NT2/D1 (cell line): ENCODE measurements at regions not wholly inside any gene's neighbourhood (a gene's known extent, or its start where the extent isn't known, plus 50 kb on each side); places are given as distances from the start of the nearest gene placed in this dataset.

Experiments used
- DNase-seq: peaks from one replicate; pipeline ENCODE4 v3.0.0-alpha.2; 2011; ENCODE audit warnings: low read depth, low spot score
- H3K27me3 ChIP-seq: 2 replicates; pipeline ENCODE4 v1.6.0; 2011; ENCODE audit warnings: mild to moderate bottlenecking; ENCODE audit not compliant: insufficient read length, insufficient read depth
- H3K36me3 ChIP-seq: 2 replicates; pipeline ENCODE4 v1.6.1; 2011; ENCODE audit warnings: mild to moderate bottlenecking, low read length, mixed read lengths; ENCODE audit not compliant: insufficient read depth, insufficient read length
- H3K4me1 ChIP-seq: 2 replicates; pipeline ENCODE4 v1.5.1; 2011; ENCODE audit not compliant: insufficient read depth, insufficient read length
- H3K4me3 ChIP-seq: 2 replicates; pipeline ENCODE4 v1.5.1; 2011; ENCODE audit warnings: low read depth; ENCODE audit not compliant: insufficient read length
- H3K9ac ChIP-seq: 2 replicates; pipeline ENCODE4 v1.6.0; 2011; ENCODE audit warnings: low read depth; ENCODE audit not compliant: insufficient read length
- H3K9me3 ChIP-seq: 2 replicates; pipeline ENCODE4 v1.5.1; 2011; ENCODE audit warnings: mild to moderate bottlenecking, low read length; ENCODE audit not compliant: insufficient read depth
- SUZ12 ChIP-seq: IDR thresholded peaks from 2 replicates; pipeline ENCODE4 v1.6.1; 2011; ENCODE audit not compliant: insufficient read length, insufficient read depth; ENCODE audit errors: extremely low read depth
- YY1 ChIP-seq: IDR thresholded peaks from 2 replicates; pipeline ENCODE4 v1.6.1; 2011; ENCODE audit not compliant: insufficient read length, insufficient read depth
- ZNF274 ChIP-seq: IDR thresholded peaks from 2 replicates; pipeline ENCODE4 v1.6.1; 2011; ENCODE audit warnings: mild to moderate bottlenecking, low read depth, low read length

DNA sequence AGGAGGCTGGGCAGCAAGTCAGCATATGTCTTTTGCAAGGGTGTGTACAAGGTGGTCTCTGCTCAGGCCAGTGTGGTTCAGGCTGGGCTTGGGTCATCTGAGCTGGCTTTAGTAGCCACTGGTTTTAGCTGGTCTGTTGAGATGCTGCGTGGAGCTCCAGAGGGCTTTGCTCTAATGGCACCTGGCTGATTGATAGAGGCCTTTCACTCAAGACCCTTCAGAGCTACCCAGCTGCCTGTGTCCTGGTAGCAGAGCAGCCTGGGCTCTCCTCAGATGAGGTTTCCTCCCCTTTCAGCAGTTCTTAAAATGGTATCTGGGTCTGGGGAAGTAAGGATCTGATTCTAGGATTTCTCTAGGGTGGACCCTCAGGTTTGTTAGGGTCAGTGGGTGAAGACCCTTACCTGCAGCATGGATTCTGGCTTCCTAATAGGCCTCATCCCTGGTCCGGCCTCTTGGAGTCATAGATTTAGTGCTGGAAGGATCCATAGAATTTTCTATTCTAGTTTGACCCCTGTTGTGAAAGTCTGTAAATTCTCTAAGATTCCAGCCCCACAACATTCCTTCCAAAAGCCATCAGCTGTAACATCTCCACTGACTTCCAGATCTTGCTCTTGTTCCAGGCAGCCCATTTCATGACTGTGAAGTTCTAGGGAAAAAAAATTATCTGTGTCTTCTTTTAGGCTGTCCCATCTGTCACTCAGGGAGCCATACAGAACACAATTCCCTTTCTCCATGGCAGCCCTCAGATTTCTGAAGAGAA, 190.2 kb upstream of the ZBED5 start:
- TF ChIP-seq SUZ12: no peak
- no peak for TF ChIP-seq YY1
- no peak for TF ChIP-seq ZNF274
- Histone ChIP-seq H3K27me3 (no peaks in the 10 kb centered on the region), H3K9ac (no peak overlapping the region), H3K36me3 (no peaks in the 10 kb centered on the region), H3K9me3 (no peaks in the 10 kb centered on the region), H3K4me3 (no peak overlapping the region), H3K4me1 (no peaks in the 10 kb centered on the region)
- DNase-seq: no peak

DNA sequence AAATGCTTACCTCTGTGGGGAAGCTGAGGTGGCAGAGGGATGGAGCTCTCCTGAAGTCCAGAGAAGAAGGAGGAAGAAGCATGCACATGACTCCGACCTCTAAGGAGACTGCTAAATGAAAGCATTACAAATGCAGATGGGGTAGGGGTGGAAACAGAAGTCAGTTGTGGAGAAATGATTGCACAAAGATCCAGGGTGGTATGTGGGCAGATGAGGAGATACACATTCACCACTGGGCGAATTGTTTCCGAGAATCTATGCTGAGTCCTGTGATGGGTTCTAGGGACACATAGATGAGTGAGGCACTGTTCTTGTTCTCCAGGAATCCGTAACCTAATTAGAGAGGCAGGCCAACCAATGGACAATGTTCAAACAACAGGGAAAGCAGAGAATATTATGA, 188.9 kb upstream of the ZBED5 start:
- TF ChIP-seq YY1 (no peak), SUZ12 (no peak), ZNF274 (no peak)
- Histone ChIP-seq H3K36me3 (no peaks in the 10 kb centered on the region), H3K9me3 (no peaks in the 10 kb centered on the region), H3K4me3 (no peak overlapping the region), H3K9ac (no peak overlapping the region), H3K27me3 (no peaks in the 10 kb centered on the region), H3K4me1 (no peaks in the 10 kb centered on the region)
- DNase-seq: no peak

DNA sequence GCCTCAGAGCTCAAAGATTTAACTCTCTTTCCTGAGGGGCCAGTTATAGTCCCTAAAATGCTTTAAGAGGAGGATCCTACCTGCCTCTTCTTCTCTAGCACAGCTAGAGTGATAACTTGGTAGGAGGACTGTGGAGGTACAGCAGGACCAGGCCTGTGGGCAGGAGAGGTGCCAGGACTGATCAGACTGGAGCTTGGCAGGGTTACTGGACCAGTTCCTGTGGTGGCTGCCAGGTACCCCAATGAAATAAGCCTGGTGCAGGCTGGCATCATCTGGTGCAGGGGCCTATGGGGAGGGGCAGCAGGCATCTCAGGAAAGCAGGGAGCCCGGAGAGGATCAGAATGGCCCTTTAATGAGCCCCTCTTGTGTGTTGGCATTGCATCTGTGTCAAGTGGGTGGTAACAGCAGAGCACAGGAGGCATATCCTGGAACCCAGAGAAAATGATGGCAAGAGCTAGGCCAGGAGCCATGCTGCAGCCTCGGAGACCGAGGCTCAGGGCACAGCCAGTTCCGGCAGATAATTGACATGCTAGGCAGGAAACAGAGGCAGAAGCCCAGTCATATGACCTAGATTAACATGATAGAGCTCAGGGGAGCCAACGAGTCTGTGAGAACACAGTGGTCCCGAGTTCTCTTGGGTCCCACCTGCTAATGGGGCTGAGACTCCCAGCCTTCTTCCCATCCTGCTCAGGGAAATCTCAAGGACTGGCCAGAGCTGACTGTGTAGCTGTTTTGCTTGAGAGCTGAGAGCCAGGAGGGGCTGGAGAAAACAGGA, 187.5 kb upstream of the ZBED5 start:
- Histone ChIP-seq H3K9me3 (no peaks in the 10 kb centered on the region), H3K4me3 (no peak overlapping the region), H3K36me3 (no peaks in the 10 kb centered on the region), H3K9ac (no peak overlapping the region), H3K27me3 (no peaks in the 10 kb centered on the region), H3K4me1 (no peaks in the 10 kb centered on the region)
- TF ChIP-seq SUZ12 (no peak), ZNF274 (no peak), YY1 (no peak)
- DNase-seq: no peak

DNA sequence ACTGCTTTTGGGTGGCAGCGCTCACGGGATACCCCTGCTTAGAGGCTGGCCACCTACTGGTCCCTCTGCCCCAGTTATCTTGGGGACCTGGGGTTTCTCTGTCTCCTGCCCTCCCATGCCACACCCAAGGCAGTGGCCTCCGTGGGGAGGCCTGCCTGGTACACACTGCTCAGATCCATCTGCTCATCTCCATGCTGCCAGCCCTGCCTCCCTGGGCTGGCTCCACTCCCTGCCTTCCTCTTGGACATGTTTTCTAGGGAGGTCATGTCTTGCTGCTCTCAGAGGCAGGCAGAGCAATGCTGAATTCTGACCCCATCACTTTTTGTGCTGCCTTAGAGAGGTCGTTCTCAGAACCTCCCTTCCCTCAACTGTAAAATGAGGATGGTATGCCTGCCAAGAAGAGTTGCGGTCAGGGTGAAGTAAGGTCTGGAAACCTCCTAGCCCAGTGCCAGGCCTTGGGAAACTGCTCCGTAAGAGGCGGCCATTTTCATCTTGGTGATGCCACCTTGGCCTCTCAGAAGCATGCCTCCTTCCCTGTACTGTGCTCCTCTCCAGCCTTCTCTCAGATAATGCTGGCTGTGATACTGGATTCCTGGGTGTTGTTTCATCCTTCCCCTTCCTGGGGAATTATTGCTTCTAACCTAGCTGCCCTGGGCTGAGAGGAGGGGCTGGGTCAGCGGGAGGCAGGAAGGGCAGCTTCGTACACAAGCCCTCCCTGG, 186.4 kb upstream of the ZBED5 start:
- TF ChIP-seq SUZ12 (no peak), YY1 (no peak), ZNF274 (no peak)
- no peak for DNase-seq
- no peak overlapping the region for H3K9ac ChIP-seq
- H3K9me3 ChIP-seq: no peaks in the 10 kb centered on the region
- no peaks in the 10 kb centered on the region for H3K27me3 ChIP-seq
- no peaks in the 10 kb centered on the region for H3K36me3 ChIP-seq
- no peaks in the 10 kb centered on the region for H3K4me1 ChIP-seq
- H3K4me3 ChIP-seq: no peak overlapping the region

DNA sequence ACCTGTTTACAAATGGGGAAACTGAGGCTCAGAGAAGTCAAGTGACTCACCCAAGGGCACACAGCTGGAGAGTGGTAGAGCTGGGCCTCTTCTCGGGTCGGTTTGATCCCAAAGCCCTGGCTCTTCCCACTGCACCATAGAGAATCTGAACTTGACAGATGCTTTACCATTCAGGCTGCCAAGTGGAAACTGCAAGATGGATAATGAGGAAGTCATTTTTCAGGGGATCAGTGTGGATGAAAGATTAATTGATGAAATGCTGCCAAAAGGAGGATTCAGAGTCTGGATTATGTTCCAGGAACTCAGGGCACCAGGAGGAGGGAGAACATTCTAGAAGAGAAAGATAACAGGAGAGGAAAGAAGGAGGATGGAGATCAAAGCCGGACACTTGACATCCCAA, 185.9 kb upstream of the ZBED5 start:
- Histone ChIP-seq H3K27me3 (no peaks in the 10 kb centered on the region), H3K36me3 (no peaks in the 10 kb centered on the region), H3K4me1 (no peaks in the 10 kb centered on the region), H3K4me3 (no peak overlapping the region), H3K9ac (no peak overlapping the region), H3K9me3 (no peaks in the 10 kb centered on the region)
- no peak for DNase-seq
- TF ChIP-seq YY1 (no peak), ZNF274 (no peak), SUZ12 (no peak)

DNA sequence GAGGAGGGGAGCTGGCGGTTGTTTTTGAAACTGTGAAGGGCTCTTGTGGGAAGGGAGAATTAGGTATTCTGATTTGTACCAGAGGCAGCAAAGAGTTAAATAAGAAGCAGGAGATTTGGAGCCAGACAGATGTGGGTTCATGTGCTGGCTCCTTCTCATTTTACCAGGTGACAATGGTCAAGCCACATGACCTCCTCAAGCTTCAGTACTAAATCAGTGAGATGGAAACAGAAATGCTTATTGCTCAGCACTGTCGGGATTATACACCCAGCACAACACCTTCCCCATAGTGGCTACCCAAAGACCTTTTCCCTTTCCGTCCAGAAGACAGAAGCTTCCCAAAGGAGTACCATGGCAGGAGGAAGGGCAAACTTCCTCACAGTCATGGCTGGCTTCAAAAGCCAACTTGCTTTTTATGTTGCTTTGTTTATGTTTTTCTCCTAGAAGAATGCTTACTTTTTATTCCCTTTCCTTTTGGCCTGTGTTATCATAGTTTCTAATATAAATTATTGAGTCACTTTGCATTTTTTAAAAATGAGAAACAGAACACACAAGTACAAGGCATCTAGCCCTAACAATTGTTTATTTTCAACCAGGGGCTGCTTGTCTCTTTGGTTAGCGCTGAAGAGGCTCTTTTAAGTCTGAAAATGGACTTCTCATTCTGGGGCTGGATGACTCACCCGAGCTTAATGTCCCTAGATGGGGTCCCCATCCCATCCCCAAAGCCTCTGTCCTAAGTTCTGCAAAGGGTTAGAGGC, 181.5 kb upstream of the ZBED5 start:
- no peaks in the 10 kb centered on the region for H3K9me3 ChIP-seq
- no peak for DNase-seq

More for the DNA sequence above, 181.5 kb upstream of the ZBED5 start:
- Histone ChIP-seq H3K4me3 (no peak overlapping the region), H3K9ac (no peak overlapping the region), H3K4me1 (no peaks in the 10 kb centered on the region), H3K36me3 (no peaks in the 10 kb centered on the region), H3K27me3 (no peaks in the 10 kb centered on the region)
- TF ChIP-seq YY1: no peak
- no peak for TF ChIP-seq ZNF274
- no peak for TF ChIP-seq SUZ12
